SK-N-SH treated with all-trans-retinoic acid at 6 μM for 48 hours (cell line): ENCODE measurements at regions not wholly inside any gene's neighbourhood (a gene's known extent, or its start where the extent isn't known, plus 50 kb on each side); places are given as distances from the start of the nearest gene placed in this dataset.

Source experiments
- PATZ1 ChIP-seq: fragments of 250-450 bp; sonication (Bioruptor Pico); IDR thresholded peaks from 2 replicates; pipeline ENCODE4 v1.8.0; 2020; ENCODE audit warnings: mild to moderate bottlenecking, moderate library complexity, borderline replicate concordance
- ZNF70 ChIP-seq: fragments of 450-650 bp; formaldehyde crosslinking; IDR thresholded peaks from 2 replicates; pipeline ENCODE4 v1.5.0; 2020; ENCODE audit warnings: mild to moderate bottlenecking, moderate library complexity

- TF ChIP-seq PATZ1 (CRISPR knock-in tag) (no peak), ZNF70 (CRISPR knock-in tag) (no peak)
These were observed 636.7 kb upstream of the IGFBP3 start for GRCh38 chr7:46557781-46558180.
